Fibroblast of lung (primary cell): ENCODE measurements at regions not wholly inside any gene's neighbourhood (a gene's known extent, or its start where the extent isn't known, plus 50 kb on each side); places are given as distances from the start of the nearest gene placed in this dataset.
"Not testable (repeated sequence)": the region's sequence is repeated elsewhere in the genome, so short reads cannot be mapped to it uniquely, and the experiment has no call there.

Experiments used
- EZH2 ChIP-seq: IDR thresholded peaks from 2 replicates; pipeline ENCODE4 v1.5.1; 2012; ENCODE audit warnings: low read length, control low read depth, mild to moderate bottlenecking; ENCODE audit errors: missing control alignments
- TF ChIP-seq, protein P1 (sequence below), 2 donors: IDR thresholded peaks in 1 of 2; conservative IDR thresholded peaks in 1 of 2; 1 replicate in 1 of 2; 2 replicates in 1 of 2; pipeline ENCODE4 v1.5.1; 2011 to 2012; ENCODE audit warnings: low read length in 2 of 2, control low read depth in 1 of 2, inconsistent platforms in 1 of 2, low read depth in 1 of 2, mild to moderate bottlenecking in 1 of 2

DNA sequence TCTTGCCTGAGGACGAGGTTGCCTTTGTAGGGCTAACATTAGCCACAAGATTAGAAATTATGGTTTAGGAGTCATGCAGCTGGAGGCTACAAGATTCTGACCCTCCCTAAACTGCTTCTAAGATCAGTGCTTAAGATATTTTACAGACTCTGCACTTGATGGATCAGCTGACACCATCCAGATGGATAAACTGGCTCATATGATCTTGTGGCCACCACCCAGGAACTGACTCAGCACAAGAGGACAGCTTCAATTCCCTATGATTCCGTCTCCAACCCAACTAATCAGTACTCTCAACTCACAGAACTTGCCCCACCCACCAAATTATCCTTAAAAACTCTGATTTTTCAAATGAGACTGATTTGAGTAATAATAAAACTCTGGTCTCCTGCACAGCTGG is 118.5 kb upstream of the CXorf51A start:
- TF ChIP-seq, protein P1, sequence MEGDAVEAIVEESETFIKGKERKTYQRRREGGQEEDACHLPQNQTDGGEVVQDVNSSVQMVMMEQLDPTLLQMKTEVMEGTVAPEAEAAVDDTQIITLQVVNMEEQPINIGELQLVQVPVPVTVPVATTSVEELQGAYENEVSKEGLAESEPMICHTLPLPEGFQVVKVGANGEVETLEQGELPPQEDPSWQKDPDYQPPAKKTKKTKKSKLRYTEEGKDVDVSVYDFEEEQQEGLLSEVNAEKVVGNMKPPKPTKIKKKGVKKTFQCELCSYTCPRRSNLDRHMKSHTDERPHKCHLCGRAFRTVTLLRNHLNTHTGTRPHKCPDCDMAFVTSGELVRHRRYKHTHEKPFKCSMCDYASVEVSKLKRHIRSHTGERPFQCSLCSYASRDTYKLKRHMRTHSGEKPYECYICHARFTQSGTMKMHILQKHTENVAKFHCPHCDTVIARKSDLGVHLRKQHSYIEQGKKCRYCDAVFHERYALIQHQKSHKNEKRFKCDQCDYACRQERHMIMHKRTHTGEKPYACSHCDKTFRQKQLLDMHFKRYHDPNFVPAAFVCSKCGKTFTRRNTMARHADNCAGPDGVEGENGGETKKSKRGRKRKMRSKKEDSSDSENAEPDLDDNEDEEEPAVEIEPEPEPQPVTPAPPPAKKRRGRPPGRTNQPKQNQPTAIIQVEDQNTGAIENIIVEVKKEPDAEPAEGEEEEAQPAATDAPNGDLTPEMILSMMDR (conservative IDR thresholded peaks at IDR 0.05 in 1 of 2, IDR thresholded peaks at IDR 0.05 in 1 of 2; ENCODE audit: low read depth in 1 of 2, low read length in 2 of 2) = not testable (repeated sequence)
- not testable (repeated sequence) for TF ChIP-seq EZH2
